Heart right ventricle (tissue), 16 donors: ENCODE measurements at regions not wholly inside any gene's neighbourhood (a gene's known extent, or its start where the extent isn't known, plus 50 kb on each side); places are given as distances from the start of the nearest gene placed in this dataset.

ENCODE experiments used
- ATAC-seq, 8 donors: fragments of 200-7000 bp; cut with Tn5 transposase; one replicate each; pipeline ENCODE4 v1.9.1; 2020; ENCODE audit warnings: mild to moderate bottlenecking in 8 of 8, moderate library complexity in 8 of 8, moderate number of reproducible peaks in 1 of 8
- DNase-seq, 2 donors: peaks; one replicate each; pipeline ENCODE4 v3.0.0-alpha.2; 2020
- H3K27ac ChIP-seq, 10 donors: fragments of 200-600 bp; sonication (generic) in 2 of 10; one replicate each; pipeline versions ENCODE4 v1.5.0 to v1.8.0; 2020 to 2022; ENCODE audit warnings: mild to moderate bottlenecking in 3 of 10
- H3K27me3 ChIP-seq, 7 donors: fragments of 200-600 bp; one replicate each; pipeline ENCODE4 v1.8.0; 2021 to 2022; ENCODE audit warnings: mild to moderate bottlenecking in 2 of 7
- H3K36me3 ChIP-seq, 9 donors: fragments of 200-600 bp; sonication (generic) in 1 of 9; one replicate each; pipeline versions ENCODE4 v1.5.0 to v1.8.0; 2020 to 2022; ENCODE audit warnings: mild to moderate bottlenecking in 2 of 9
- H3K4me1 ChIP-seq, 9 donors: fragments of 200-600 bp; sonication (generic) in 1 of 9; one replicate each; pipeline versions ENCODE4 v1.5.0 to v1.8.0; 2020 to 2022; ENCODE audit warnings: mild to moderate bottlenecking in 4 of 9
- H3K4me3 ChIP-seq, 10 donors: fragments of 200-600 bp; sonication (generic) in 2 of 10; one replicate each; pipeline versions ENCODE4 v1.5.0 to v1.8.0; 2020 to 2022; ENCODE audit warnings: mild to moderate bottlenecking in 7 of 10, moderate library complexity in 2 of 10
- H3K9me3 ChIP-seq, 11 donors: fragments of 200-600 bp in 10 of 11; sonication (generic) in 2 of 11; one replicate each; pipeline versions ENCODE4 v1.5.0 to v1.8.0; 2013 to 2022; ENCODE audit warnings: mild to moderate bottlenecking in 2 of 11, control low read depth in 1 of 11, moderate library complexity in 1 of 11
- CTCF ChIP-seq, 9 donors: fragments of 200-600 bp; sonication (generic) in 2 of 9; IDR thresholded peaks; one replicate each; pipeline versions ENCODE4 v1.5.0 to v1.8.0; 2021 to 2022; ENCODE audit warnings: antibody characterized with exemption in 9 of 9, mild to moderate bottlenecking in 5 of 9, moderate library complexity in 1 of 9
- WGBS, 2 donors: extraction: QIAGEN DNeasy Blood & Tissue Kit; methylation state at CpG; one replicate each; pipeline ENCODE4 v1.1.7; 2013; ENCODE audit warnings: inconsistent platforms in 1 of 2; 5-methylcytosine and 5-hydroxymethylcytosine counted together
- intact Hi-C, 10 donors: fragments of 100-400 bp; cut with DNase I; formaldehyde crosslinking; loops; one replicate each; pipeline versions ENCODE4 v1.11.1 to v1.14.2; 2022
- donor health status: Arrhythmogenic right ventricular cardiomyopathy.
- donor health status: ischemic (EF 13 %, LVEDD 7.1; RV severe dilation, severe dysfunction).
- donor health status: healthy with polysubstance abuse.
- donor health status: DM: no; HTN: yes; CAD: no.
- donor health status: DM: no; HTN: no; CAD: no.
- donor health status: ischemic (EF 25% LVEDD 6.9; RV normal size, moderate dysfunction).
- donor health status: ischemic (EF 25% LVEDD 5.7; RV mildly dilated, moderate dysfunction).
- donor health status: healthy.
- donor health status: DM: yes; HTN: yes; CAD: no.
- donor health status: Ischemic cardiomyopathy.
- donor health status: ischemic (EF 35%, LVEDD 5.7; RV mildly dilated, moderate dysfunction).
- donor health status: nonischemic (EF 11% LVEDD 7.7; RV severe dilation, severe dysfunction).
- donor health status: DM: yes; HTN: yes; CAD: no.
- donor health status: PGD.
- donor health status: ischemic (EF 29% LVEDD 5.4; RV normal size, mild dysfunction).
- donor health status: nonischemic (EF 23%, LVEDD 6.1; RV moderate dilation, normal function).

GRCh38 chr14:71411285-71411595 lies 504.0 kb downstream of the PCNX1 start:
- no peak for ATAC-seq
- 87 to 93% methylated on average over 3 of the region's 3 CpGs for WGBS, 2 donors
- Histone ChIP-seq H3K9me3 (no peaks in the 10 kb centered on the region), H3K4me3 (no peak overlapping the region), H3K36me3 (no peaks in the 10 kb centered on the region), H3K27ac (no peak overlapping the region), H3K4me1 (peaks cover 0 to 17% (median 0%) of the 10 kb centered on the region in 9 donors), H3K27me3 (no peaks in the 10 kb centered on the region)
- no peak for DNase-seq
- intact Hi-C loops, result no loop called here
- TF ChIP-seq CTCF (IDR thresholded peaks at IDR 0.05), result no peak

GRCh38 chr14:71411738-71412137 lies 504.5 kb downstream of the PCNX1 start:
- DNase-seq (no peak), ATAC-seq (no peak)
- no peak for TF ChIP-seq CTCF (IDR thresholded peaks at IDR 0.05)
- H3K9me3 ChIP-seq, result no peaks in the 10 kb centered on the region
- intact Hi-C loops, result no loop called here
- peaks cover 0 to 17% (median 0%) of the 10 kb centered on the region in 9 donors for H3K4me1 ChIP-seq
- WGBS, 2 donors, result 99 to 100% methylated on average over 3 of the region's 3 CpGs
- no peak overlapping the region for H3K27ac ChIP-seq
- no peak overlapping the region for H3K4me3 ChIP-seq
- H3K27me3 ChIP-seq, result no peaks in the 10 kb centered on the region
- no peaks in the 10 kb centered on the region for H3K36me3 ChIP-seq

GRCh38 chr14:71414631-71415403 lies 507.6 kb downstream of the PCNX1 start:
- Histone ChIP-seq H3K9me3 (no peaks in the 10 kb centered on the region), H3K27me3 (no peaks in the 10 kb centered on the region), H3K4me1 (peaks cover 0 to 23% (median 0%) of the 10 kb centered on the region in 9 donors), H3K36me3 (no peaks in the 10 kb centered on the region), H3K27ac (no peak overlapping the region), H3K4me3 (no peak overlapping the region)
- whole genome bisulfite sequencing, 2 donors, result 90 to 96% methylated on average over 5 of the region's 5 CpGs
- no peak for TF ChIP-seq CTCF (IDR thresholded peaks at IDR 0.05)
- ATAC-seq (no peak), DNase-seq (no peak)
- intact Hi-C loops, result no loop called here

- Histone ChIP-seq H3K36me3 (no peaks in the 10 kb centered on the region), H3K27ac (no peak overlapping the region), H3K27me3 (no peaks in the 10 kb centered on the region), H3K4me3 (no peak overlapping the region), H3K4me1 (peaks cover 0 to 23% (median 0%) of the 10 kb centered on the region in 9 donors), H3K9me3 (no peaks in the 10 kb centered on the region)
- DNase-seq, result no peak
- intact Hi-C loops, result no loop called here
- no peak for TF ChIP-seq CTCF (IDR thresholded peaks at IDR 0.05)
- 71 to 93% methylated on average over 1 of the region's 1 CpG for WGBS, 2 donors
- ATAC-seq, result no peak
Measured at GRCh38 chr14:71415404-71415690, 508.1 kb downstream of the PCNX1 start.
